ENCODE measurements at regions not wholly inside any gene's neighbourhood (a gene's known extent, or its start where the extent isn't known, plus 50 kb on each side); places are given as distances from the start of the nearest gene placed in this dataset.

GRCh38 chr19:32022044-32022640, 323.3 kb upstream of the ZNF507 start:
- intact Hi-C loops (cut with DNase I), result no loop called here
- DNase-seq, result peak in 2 of 4 donors; percentile 61 to 78

GRCh38 chr19:32022731-32023563, 322.5 kb upstream of the ZNF507 start:
- H3K36me3 ChIP-seq, result no peaks in the 10 kb centered on the region
- ATAC-seq (no peak), DNase-seq (peak in 2 of 4 donors; percentile 72 to 77)
- H3K27ac ChIP-seq, result no peak overlapping the region
- H3K9me3 ChIP-seq, result peaks cover 0 to 10% of the 10 kb centered on the region in 2 donors
- no peak overlapping the region for H3K4me3 ChIP-seq
- no peaks in the 10 kb centered on the region for H3K27me3 ChIP-seq
- H3K4me1 ChIP-seq, result no peaks in the 10 kb centered on the region
- no peak for TF ChIP-seq CTCF (IDR thresholded peaks at IDR 0.05)
- intact Hi-C loops (cut with DNase I), result no loop called here

More at GRCh38 chr19:32022044-32022640, 323.3 kb upstream of the ZNF507 start:
- Histone ChIP-seq H3K27ac (no peak overlapping the region), H3K4me3 (no peak overlapping the region), H3K27me3 (no peaks in the 10 kb centered on the region), H3K4me1 (no peaks in the 10 kb centered on the region), H3K9me3 (peaks cover 0 to 10% of the 10 kb centered on the region in 2 donors), H3K36me3 (no peaks in the 10 kb centered on the region)
- no peak for ATAC-seq
- TF ChIP-seq CTCF (IDR thresholded peaks at IDR 0.05), result no peak

- no peak overlapping the region for H3K27ac ChIP-seq
- H3K27me3 ChIP-seq, result no peaks in the 10 kb centered on the region
- peaks cover 0 to 10% of the 10 kb centered on the region in 2 donors for H3K9me3 ChIP-seq
- TF ChIP-seq CTCF (IDR thresholded peaks at IDR 0.05), result no peak
- H3K36me3 ChIP-seq, result no peaks in the 10 kb centered on the region
- no peak overlapping the region for H3K4me3 ChIP-seq
- no peak for DNase-seq
- intact Hi-C loops (cut with DNase I), result no loop called here
- no peak for ATAC-seq
- no peaks in the 10 kb centered on the region for H3K4me1 ChIP-seq
These were observed 321.9 kb upstream of the ZNF507 start for GRCh38 chr19:32023564-32023832.

GRCh38 chr19:32029235-32029634, 316.2 kb upstream of the ZNF507 start:
- Histone ChIP-seq H3K4me3 (no peak overlapping the region), H3K4me1 (no peaks in the 10 kb centered on the region), H3K27ac (no peak overlapping the region), H3K9me3 (no peaks in the 10 kb centered on the region), H3K27me3 (no peaks in the 10 kb centered on the region), H3K36me3 (no peaks in the 10 kb centered on the region)
- DNase-seq (no peak), ATAC-seq (no peak)
- intact Hi-C loops (cut with DNase I), result no loop called here
- TF ChIP-seq CTCF (IDR thresholded peaks at IDR 0.05), result no peak

GRCh38 chr19:32032561-32032960, 312.8 kb upstream of the ZNF507 start:
- TF ChIP-seq CTCF (IDR thresholded peaks at IDR 0.05), result no peak
- Histone ChIP-seq H3K36me3 (no peaks in the 10 kb centered on the region), H3K4me1 (no peaks in the 10 kb centered on the region), H3K27me3 (no peaks in the 10 kb centered on the region), H3K9me3 (no peaks in the 10 kb centered on the region), H3K4me3 (no peak overlapping the region), H3K27ac (no peak overlapping the region)
- DNase-seq (no peak), ATAC-seq (no peak)
- intact Hi-C loops (cut with DNase I), result no loop called here
